ENCODE measurements at regions not wholly inside any gene's neighbourhood (a gene's known extent, or its start where the extent isn't known, plus 50 kb on each side); places are given as distances from the start of the nearest gene placed in this dataset.

- Histone ChIP-seq H3K27me3 (ENCODE audit: insufficient read depth, low read length) (no peaks in the 10 kb centered on the region), H3K4me1 (ENCODE audit: insufficient read depth, low read length) (no peaks in the 10 kb centered on the region), H3K4me3 (ENCODE audit: insufficient read depth, low read length) (no peak overlapping the region), H3K79me2 (ENCODE audit: insufficient read depth, low read length) (no peaks in the 10 kb centered on the region), H3K36me3 (ENCODE audit: insufficient read depth, low read length) (no peaks in the 10 kb centered on the region), H2AFZ (ENCODE audit: low read length) (no peak overlapping the region), H3K4me2 (ENCODE audit: insufficient read depth, low read length) (no peak overlapping the region), H3K27ac (ENCODE audit: low read depth, low read length) (no peak overlapping the region), H4K20me1 (ENCODE audit: insufficient read depth, low read length) (no peaks in the 10 kb centered on the region), H3K9me3 (ENCODE audit: low read depth, low read length) (peaks cover 9% of the 10 kb centered on the region)
- DNase-seq (ENCODE audit: insufficient read length, low spot score, missing footprints), result no peak
- no peak for TF ChIP-seq CTCF (IDR thresholded peaks at IDR 0.05; ENCODE audit: extremely low read depth, low read depth, low read length)
Observed at GRCh38 chr5:98694902-98695301, 78.6 kb upstream of the RGMB start.

DNA sequence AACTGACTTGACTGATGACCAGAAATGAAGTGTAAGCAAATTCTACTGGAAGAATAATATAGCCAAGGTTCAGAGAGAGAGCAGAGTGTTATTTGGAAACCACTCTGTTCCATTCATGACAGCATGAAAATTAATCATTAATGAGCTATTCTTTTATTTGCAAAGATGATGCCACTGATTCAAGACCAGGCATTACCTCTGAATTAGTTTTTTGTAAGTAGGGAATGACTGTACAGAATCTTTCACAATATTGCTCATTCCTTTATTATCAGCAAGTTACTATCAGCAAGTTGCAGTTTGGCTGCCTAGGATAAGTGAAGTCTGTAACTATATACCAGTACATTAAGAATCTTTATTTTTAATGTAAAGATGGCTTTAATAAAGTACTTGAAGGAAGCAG lies 75.1 kb upstream of the RGMB start:
- H3K27ac ChIP-seq (ENCODE audit: low read depth, low read length), result no peak overlapping the region
- no peaks in the 10 kb centered on the region for H4K20me1 ChIP-seq (ENCODE audit: insufficient read depth, low read length)
- no peaks in the 10 kb centered on the region for H3K36me3 ChIP-seq (ENCODE audit: insufficient read depth, low read length)
- H2AFZ ChIP-seq (ENCODE audit: low read length), result no peak overlapping the region
- H3K4me2 ChIP-seq (ENCODE audit: insufficient read depth, low read length), result no peak overlapping the region
- peaks cover 3% of the 10 kb centered on the region for H3K9me3 ChIP-seq (ENCODE audit: low read depth, low read length)
- H3K79me2 ChIP-seq (ENCODE audit: insufficient read depth, low read length), result no peaks in the 10 kb centered on the region
- H3K27me3 ChIP-seq (ENCODE audit: insufficient read depth, low read length), result no peaks in the 10 kb centered on the region
- peaks cover 11% of the 10 kb centered on the region for H3K4me1 ChIP-seq (ENCODE audit: insufficient read depth, low read length)
- no peak for TF ChIP-seq CTCF (IDR thresholded peaks at IDR 0.05; ENCODE audit: extremely low read depth, low read depth, low read length)
- no peak overlapping the region for H3K4me3 ChIP-seq (ENCODE audit: insufficient read depth, low read length)
- no peak for DNase-seq (ENCODE audit: insufficient read length, low spot score, missing footprints)

DNA sequence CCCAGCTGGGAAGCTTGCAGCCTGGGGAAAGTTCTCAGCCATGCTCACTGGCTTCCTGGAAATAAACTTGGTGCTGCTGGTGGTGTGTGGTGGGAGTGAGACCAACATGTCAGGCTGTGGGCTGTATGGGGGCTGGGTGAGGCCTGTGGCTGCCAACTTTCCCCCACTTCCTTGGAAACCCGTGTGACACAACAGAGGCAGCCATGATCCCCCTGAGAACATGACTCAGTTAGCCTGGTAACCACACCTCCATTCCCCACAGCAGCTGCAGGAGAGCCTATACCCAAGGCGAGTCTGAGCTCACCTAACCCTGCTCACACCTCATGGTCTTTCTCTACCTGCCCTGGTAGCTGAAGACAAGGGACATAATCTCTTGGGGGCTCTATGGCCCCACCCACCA lies 72.7 kb upstream of the RGMB start:
- Histone ChIP-seq H3K4me1 (ENCODE audit: insufficient read depth, low read length) (peaks cover 14% of the 10 kb centered on the region), H3K79me2 (ENCODE audit: insufficient read depth, low read length) (no peaks in the 10 kb centered on the region)
- TF ChIP-seq CTCF (IDR thresholded peaks at IDR 0.05; ENCODE audit: extremely low read depth, low read depth, low read length), result no peak

GRCh38 chr5:98705841-98706240 lies 67.6 kb upstream of the RGMB start:
- H2AFZ ChIP-seq (ENCODE audit: low read length), result no peak overlapping the region
- no peaks in the 10 kb centered on the region for H3K36me3 ChIP-seq (ENCODE audit: insufficient read depth, low read length)
- no peak for DNase-seq (ENCODE audit: insufficient read length, low spot score, missing footprints)
- H4K20me1 ChIP-seq (ENCODE audit: insufficient read depth, low read length), result no peaks in the 10 kb centered on the region
- H3K79me2 ChIP-seq (ENCODE audit: insufficient read depth, low read length), result no peaks in the 10 kb centered on the region
- no peak for TF ChIP-seq CTCF (IDR thresholded peaks at IDR 0.05; ENCODE audit: extremely low read depth, low read depth, low read length)
- H3K4me2 ChIP-seq (ENCODE audit: insufficient read depth, low read length), result no peak overlapping the region
- H3K27ac ChIP-seq (ENCODE audit: low read depth, low read length), result no peak overlapping the region
- H3K4me1 ChIP-seq (ENCODE audit: insufficient read depth, low read length), result peaks cover 8% of the 10 kb centered on the region
- no peak overlapping the region for H3K4me3 ChIP-seq (ENCODE audit: insufficient read depth, low read length)
- H3K27me3 ChIP-seq (ENCODE audit: insufficient read depth, low read length), result no peaks in the 10 kb centered on the region
- peaks cover 8% of the 10 kb centered on the region for H3K9me3 ChIP-seq (ENCODE audit: low read depth, low read length)

More for the DNA sequence above, 72.7 kb upstream of the RGMB start:
- DNase-seq (ENCODE audit: insufficient read length, low spot score, missing footprints), result no peak
- no peaks in the 10 kb centered on the region for H4K20me1 ChIP-seq (ENCODE audit: insufficient read depth, low read length)
- no peaks in the 10 kb centered on the region for H3K9me3 ChIP-seq (ENCODE audit: low read depth, low read length)
- peak overlapping the region; percentile 53 for H2AFZ ChIP-seq (ENCODE audit: low read length)
- no peak overlapping the region for H3K4me2 ChIP-seq (ENCODE audit: insufficient read depth, low read length)
- no peak overlapping the region for H3K4me3 ChIP-seq (ENCODE audit: insufficient read depth, low read length)
- H3K27me3 ChIP-seq (ENCODE audit: insufficient read depth, low read length), result no peaks in the 10 kb centered on the region
- H3K36me3 ChIP-seq (ENCODE audit: insufficient read depth, low read length), result no peaks in the 10 kb centered on the region
- no peak overlapping the region for H3K27ac ChIP-seq (ENCODE audit: low read depth, low read length)

Data from osteoblast (primary cell).